ENCODE measurements at regions not wholly inside any gene's neighbourhood (a gene's known extent, or its start where the extent isn't known, plus 50 kb on each side); places are given as distances from the start of the nearest gene placed in this dataset.
"Not testable (repeated sequence)": the region's sequence is repeated elsewhere in the genome, so short reads cannot be mapped to it uniquely, and the experiment has no call there.

- TF ChIP-seq CTCF, EP300, POLR2AphosphoS5 (IDR thresholded peaks at IDR 0.05): not testable (repeated sequence)
Observed at GRCh38 chr19:31537902-31538301, 188.7 kb upstream of the TSHZ3 start.

Measured in esophagus muscularis mucosa (tissue), 4 donors.